Skeletal muscle tissue (tissue), 3 donors: ENCODE measurements at regions not wholly inside any gene's neighbourhood (a gene's known extent, or its start where the extent isn't known, plus 50 kb on each side); places are given as distances from the start of the nearest gene placed in this dataset.
"Not testable (repeated sequence)": the region's sequence is repeated elsewhere in the genome, so short reads cannot be mapped to it uniquely, and the experiment has no call there.

Source experiments
- H3K27ac ChIP-seq: one replicate; pipeline ENCODE4 v1.7.0; 2013; ENCODE audit warnings: mild to moderate bottlenecking, low read depth, low read length, inconsistent platforms
- H3K27me3 ChIP-seq, 3 donors: one replicate each; pipeline ENCODE4 v1.7.0; 2013; ENCODE audit warnings: low read length in 3 of 3; ENCODE audit not compliant: control insufficient read depth in 3 of 3, insufficient read depth in 3 of 3
- H3K36me3 ChIP-seq, 3 donors: one replicate each; pipeline ENCODE4 v1.7.0; 2013; ENCODE audit warnings: low read length in 3 of 3; ENCODE audit not compliant: control insufficient read depth in 3 of 3, insufficient read depth in 3 of 3
- H3K4me1 ChIP-seq, 3 donors: one replicate each; pipeline ENCODE4 v1.7.0; 2013; ENCODE audit warnings: low read length in 3 of 3, mild to moderate bottlenecking in 3 of 3; ENCODE audit not compliant: control insufficient read depth in 3 of 3, insufficient read depth in 3 of 3
- H3K4me3 ChIP-seq, 3 donors: one replicate each; pipeline ENCODE4 v1.7.0; 2013; ENCODE audit warnings: low read length in 3 of 3
- H3K9ac ChIP-seq, 3 donors: one replicate each; pipeline ENCODE4 v1.7.0; 2013; ENCODE audit warnings: low read length in 3 of 3, mild to moderate bottlenecking in 3 of 3, moderate library complexity in 2 of 3, low read depth in 1 of 3
- H3K9me3 ChIP-seq, 3 donors: one replicate each; pipeline ENCODE4 v1.7.0; 2013; ENCODE audit warnings: low read length in 3 of 3; ENCODE audit not compliant: control insufficient read depth in 3 of 3
- donor health status: Osteomylitis.

GRCh38 chr1:221276896-221277409 lies 397.7 kb downstream of the HLX start:
- no peak overlapping the region for H3K4me3 ChIP-seq
- peaks cover 0 to 7% (median under 1%) of the 10 kb centered on the region in 3 donors for H3K4me1 ChIP-seq
- H3K36me3 ChIP-seq = no peaks in the 10 kb centered on the region
- no peaks in the 10 kb centered on the region for H3K9me3 ChIP-seq
- no peak overlapping the region for H3K27ac ChIP-seq
- H3K9ac ChIP-seq = no peak overlapping the region
- H3K27me3 ChIP-seq = no peaks in the 10 kb centered on the region

- H3K9ac ChIP-seq = no peak overlapping the region
- H3K4me3 ChIP-seq = no peak overlapping the region
- no peaks in the 10 kb centered on the region for H3K36me3 ChIP-seq
- no peaks in the 10 kb centered on the region for H3K4me1 ChIP-seq
- no peaks in the 10 kb centered on the region for H3K9me3 ChIP-seq
- H3K27ac ChIP-seq = no peak overlapping the region
- no peaks in the 10 kb centered on the region for H3K27me3 ChIP-seq
Observed at GRCh38 chr1:221279146-221279545, 399.9 kb downstream of the HLX start.

GRCh38 chr1:221283532-221283931 lies 404.3 kb downstream of the HLX start:
- H3K9me3 ChIP-seq = no peaks in the 10 kb centered on the region
- H3K27me3 ChIP-seq = no peaks in the 10 kb centered on the region
- no peak overlapping the region for H3K9ac ChIP-seq
- H3K4me1 ChIP-seq = no peaks in the 10 kb centered on the region
- H3K36me3 ChIP-seq = no peaks in the 10 kb centered on the region
- H3K4me3 ChIP-seq = no peak overlapping the region
- no peak overlapping the region for H3K27ac ChIP-seq

GRCh38 chr1:221284028-221284427 lies 404.8 kb downstream of the HLX start:
- H3K4me1 ChIP-seq = no peaks in the 10 kb centered on the region
- H3K9me3 ChIP-seq = no peaks in the 10 kb centered on the region
- no peak overlapping the region for H3K9ac ChIP-seq
- H3K27ac ChIP-seq = no peak overlapping the region
- no peaks in the 10 kb centered on the region for H3K27me3 ChIP-seq
- H3K36me3 ChIP-seq = no peaks in the 10 kb centered on the region
- no peak overlapping the region for H3K4me3 ChIP-seq

- H3K9ac ChIP-seq, H3K27me3 ChIP-seq, H3K36me3 ChIP-seq, H3K27ac ChIP-seq, H3K4me1 ChIP-seq, H3K9me3 ChIP-seq, H3K4me3 ChIP-seq: not testable (repeated sequence)
Observed at GRCh38 chr1:221284991-221285390, 405.7 kb downstream of the HLX start.

GRCh38 chr1:221285458-221286210 lies 406.4 kb downstream of the HLX start:
- not testable (repeated sequence) for H3K36me3 ChIP-seq, H3K9ac ChIP-seq, H3K9me3 ChIP-seq

GRCh38 chr1:221286399-221286798 lies 407.2 kb downstream of the HLX start:
- no peaks in the 10 kb centered on the region for H3K36me3 ChIP-seq
- H3K27ac ChIP-seq = no peak overlapping the region
- no peaks in the 10 kb centered on the region for H3K27me3 ChIP-seq
- H3K9me3 ChIP-seq = no peaks in the 10 kb centered on the region
- no peak overlapping the region for H3K9ac ChIP-seq
- H3K4me1 ChIP-seq = no peaks in the 10 kb centered on the region
- no peak overlapping the region for H3K4me3 ChIP-seq

More at GRCh38 chr1:221285458-221286210, 406.4 kb downstream of the HLX start:
- not testable (repeated sequence) for H3K27ac ChIP-seq, H3K4me3 ChIP-seq, H3K27me3 ChIP-seq, H3K4me1 ChIP-seq

- H3K27ac ChIP-seq = no peak overlapping the region
- no peaks in the 10 kb centered on the region for H3K4me1 ChIP-seq
- H3K36me3 ChIP-seq = no peaks in the 10 kb centered on the region
- no peaks in the 10 kb centered on the region for H3K9me3 ChIP-seq
- no peaks in the 10 kb centered on the region for H3K27me3 ChIP-seq
- no peak overlapping the region for H3K9ac ChIP-seq
- no peak overlapping the region for H3K4me3 ChIP-seq
Observed at GRCh38 chr1:221289103-221289502, 409.9 kb downstream of the HLX start.

- no peaks in the 10 kb centered on the region for H3K4me1 ChIP-seq
- no peak overlapping the region for H3K4me3 ChIP-seq
- no peaks in the 10 kb centered on the region for H3K9me3 ChIP-seq
- no peaks in the 10 kb centered on the region for H3K27me3 ChIP-seq
- H3K9ac ChIP-seq = no peak overlapping the region
- H3K27ac ChIP-seq = no peak overlapping the region
- no peaks in the 10 kb centered on the region for H3K36me3 ChIP-seq
Observed at GRCh38 chr1:221290669-221291068, 411.4 kb downstream of the HLX start.

GRCh38 chr1:221291113-221291512 lies 411.9 kb downstream of the HLX start:
- H3K9me3 ChIP-seq = no peaks in the 10 kb centered on the region
- H3K9ac ChIP-seq = no peak overlapping the region
- H3K36me3 ChIP-seq = no peaks in the 10 kb centered on the region
- no peaks in the 10 kb centered on the region for H3K4me1 ChIP-seq
- H3K27ac ChIP-seq = no peak overlapping the region
- H3K4me3 ChIP-seq = no peak overlapping the region
- H3K27me3 ChIP-seq = no peaks in the 10 kb centered on the region
